Astrocyte (in vitro differentiated cells and primary cell): ENCODE measurements at regions not wholly inside any gene's neighbourhood (a gene's known extent, or its start where the extent isn't known, plus 50 kb on each side); places are given as distances from the start of the nearest gene placed in this dataset.
"Not testable (repeated sequence)": the region's sequence is repeated elsewhere in the genome, so short reads cannot be mapped to it uniquely, and the experiment has no call there.

Source experiments
- EZH2 ChIP-seq: IDR thresholded peaks from 2 replicates; pipeline ENCODE4 v1.6.1; 2012; ENCODE audit warnings: mild to moderate bottlenecking, low read length, inconsistent platforms; ENCODE audit not compliant: insufficient read depth
- TF ChIP-seq, protein P1 (sequence below): IDR thresholded peaks from 2 replicates; pipeline ENCODE4 v1.5.1; 2011; ENCODE audit warnings: low read depth, mild to moderate bottlenecking, inconsistent platforms, low read length, moderate library complexity; ENCODE audit not compliant: insufficient read depth

DNA sequence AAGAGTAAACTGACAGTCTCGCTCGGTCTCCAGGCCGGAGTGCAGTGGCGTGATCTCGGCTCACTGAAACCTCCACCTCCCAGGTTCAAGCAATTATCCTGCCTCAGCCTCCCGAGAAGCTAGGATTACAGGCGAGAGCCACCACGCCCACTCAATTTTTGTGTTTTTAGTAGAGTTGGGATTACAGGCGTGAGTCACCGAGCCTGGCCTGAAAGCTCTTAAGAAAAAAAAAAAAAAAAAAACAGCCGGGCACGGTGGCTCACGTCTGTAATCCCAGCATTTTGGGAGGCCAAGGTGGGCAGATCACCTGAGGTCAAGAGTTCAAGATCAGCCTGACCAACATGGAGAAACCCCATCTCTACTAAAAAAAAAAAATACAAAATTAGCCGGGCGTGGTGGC, 55.3 kb upstream of the THOC2 start:
- TF ChIP-seq, protein P1, sequence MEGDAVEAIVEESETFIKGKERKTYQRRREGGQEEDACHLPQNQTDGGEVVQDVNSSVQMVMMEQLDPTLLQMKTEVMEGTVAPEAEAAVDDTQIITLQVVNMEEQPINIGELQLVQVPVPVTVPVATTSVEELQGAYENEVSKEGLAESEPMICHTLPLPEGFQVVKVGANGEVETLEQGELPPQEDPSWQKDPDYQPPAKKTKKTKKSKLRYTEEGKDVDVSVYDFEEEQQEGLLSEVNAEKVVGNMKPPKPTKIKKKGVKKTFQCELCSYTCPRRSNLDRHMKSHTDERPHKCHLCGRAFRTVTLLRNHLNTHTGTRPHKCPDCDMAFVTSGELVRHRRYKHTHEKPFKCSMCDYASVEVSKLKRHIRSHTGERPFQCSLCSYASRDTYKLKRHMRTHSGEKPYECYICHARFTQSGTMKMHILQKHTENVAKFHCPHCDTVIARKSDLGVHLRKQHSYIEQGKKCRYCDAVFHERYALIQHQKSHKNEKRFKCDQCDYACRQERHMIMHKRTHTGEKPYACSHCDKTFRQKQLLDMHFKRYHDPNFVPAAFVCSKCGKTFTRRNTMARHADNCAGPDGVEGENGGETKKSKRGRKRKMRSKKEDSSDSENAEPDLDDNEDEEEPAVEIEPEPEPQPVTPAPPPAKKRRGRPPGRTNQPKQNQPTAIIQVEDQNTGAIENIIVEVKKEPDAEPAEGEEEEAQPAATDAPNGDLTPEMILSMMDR, result not testable (repeated sequence)
- not testable (repeated sequence) for TF ChIP-seq EZH2
